SK-N-MC (cell line): ENCODE measurements at regions not wholly inside any gene's neighbourhood (a gene's known extent, or its start where the extent isn't known, plus 50 kb on each side); places are given as distances from the start of the nearest gene placed in this dataset.
"Not testable (repeated sequence)": the region's sequence is repeated elsewhere in the genome, so short reads cannot be mapped to it uniquely, and the experiment has no call there.

Experiments used
- DNase-seq: peaks from one replicate; pipeline ENCODE4 v3.0.0-alpha.2; 2011; ENCODE audit warnings: low read depth, low spot score
- H3K27ac ChIP-seq: fragments of 200-600 bp; sonication (generic); 2 replicates; pipeline ENCODE4 v1.5.1; 2016; ENCODE audit warnings: mixed run types
- H3K36me3 ChIP-seq: fragments of 200-600 bp; sonication (generic); 2 replicates; pipeline ENCODE4 v1.6.1; 2017; ENCODE audit warnings: antibody characterized with exemption, low read length, mixed read lengths; ENCODE audit not compliant: insufficient read depth
- H3K4me3 ChIP-seq: fragments of 200-600 bp; sonication (generic); 2 replicates; pipeline ENCODE4 v1.5.1; 2016
- H3K9ac ChIP-seq: fragments of 200-600 bp; sonication (generic); 2 replicates; pipeline ENCODE4 v1.8.0; 2017; ENCODE audit warnings: mixed run types, mixed read lengths; ENCODE audit not compliant: insufficient read length
- H3K9me3 ChIP-seq: fragments of 200-600 bp; sonication (generic); 2 replicates; pipeline ENCODE4 v1.6.1; 2017; ENCODE audit warnings: low read depth, mild to moderate bottlenecking, antibody characterized with exemption, low read length, moderate library complexity, mixed read lengths
- EZH2 ChIP-seq: fragments of 200-600 bp; sonication (generic); IDR thresholded peaks from one replicate; pipeline ENCODE4 v1.6.1; 2017; ENCODE audit warnings: antibody characterized with exemption
- FOXP2 ChIP-seq: optimal IDR thresholded peaks from 2 replicates; pipeline ENCODE3; 2011; ENCODE audit warnings: mild to moderate bottlenecking, moderate library complexity; ENCODE audit not compliant: insufficient read depth; ENCODE audit errors: extremely low read length, control extremely low read depth
- POLR2AphosphoS5 ChIP-seq: IDR thresholded peaks from 2 replicates; pipeline ENCODE4 v1.6.1; 2012; ENCODE audit warnings: mild to moderate bottlenecking, low read depth, low read length, borderline replicate concordance

DNA sequence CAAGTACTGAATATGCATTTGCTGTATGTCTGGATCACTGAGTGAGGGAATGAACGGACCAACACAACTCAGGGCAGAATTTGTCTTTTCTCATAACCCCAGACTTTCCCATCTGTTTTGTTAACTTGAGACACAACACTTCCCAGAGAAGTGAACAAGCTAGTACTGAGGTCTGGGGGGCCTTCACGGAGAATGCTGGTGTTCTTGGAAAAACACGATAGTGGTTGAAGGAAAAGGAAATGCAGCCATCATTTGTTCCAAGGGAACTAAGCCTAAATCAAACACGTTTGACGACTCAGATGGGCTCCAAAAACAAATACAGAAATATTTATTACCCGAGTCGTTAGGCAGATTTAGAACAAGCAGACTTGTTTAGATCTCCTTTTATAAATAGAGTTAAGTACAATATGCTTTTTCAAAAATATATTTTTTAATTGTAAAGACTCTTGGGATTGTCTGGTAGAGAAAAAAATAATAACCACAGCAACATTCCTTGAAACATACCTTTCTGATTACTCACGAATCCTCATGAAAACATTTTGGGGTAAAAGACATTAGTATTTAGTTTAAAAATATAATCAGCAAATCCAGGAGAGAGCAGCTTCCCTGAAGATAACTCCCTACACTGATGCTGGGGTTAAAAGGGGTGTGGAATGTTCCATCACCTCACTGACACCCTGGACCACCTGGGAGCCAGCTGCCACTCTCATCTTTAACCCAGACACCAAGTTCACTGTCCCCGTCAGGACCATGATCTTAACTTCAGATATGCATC, 427.7 kb upstream of the RUNX1 start:
- Histone ChIP-seq H3K36me3 (no peaks in the 10 kb centered on the region), H3K4me3 (no peak overlapping the region), H3K27ac (no peak overlapping the region), H3K9me3 (no peaks in the 10 kb centered on the region), H3K9ac (no peak overlapping the region)
- TF ChIP-seq POLR2AphosphoS5 (no peak), EZH2 (no peak)
- DNase-seq, result no peak

DNA sequence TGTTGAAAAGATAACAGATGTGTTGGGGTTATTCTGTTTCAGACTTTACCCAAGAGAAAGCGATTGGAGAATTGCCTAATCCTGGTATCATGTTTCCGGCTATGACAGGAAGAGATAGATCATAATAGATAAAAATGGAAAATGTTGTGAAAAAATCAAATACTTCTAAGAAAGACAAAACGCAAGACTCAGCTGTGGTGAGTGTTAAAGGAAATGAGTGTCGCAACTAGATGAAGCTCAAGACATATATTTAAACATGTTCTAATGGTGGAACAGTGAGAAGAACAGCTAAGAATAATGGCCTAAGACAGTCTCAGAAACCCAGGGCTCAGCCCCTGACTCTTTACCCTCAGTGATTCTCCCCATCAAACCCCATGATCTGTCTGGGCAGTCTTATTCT, 426.7 kb upstream of the RUNX1 start:
- peak; percentile 1 for DNase-seq
- Histone ChIP-seq H3K27ac (no peak overlapping the region), H3K9me3 (no peaks in the 10 kb centered on the region), H3K36me3 (no peaks in the 10 kb centered on the region), H3K9ac (no peak overlapping the region), H3K4me3 (no peak overlapping the region)
- TF ChIP-seq EZH2 (no peak), POLR2AphosphoS5 (no peak), FOXP2 (no peak)

DNA sequence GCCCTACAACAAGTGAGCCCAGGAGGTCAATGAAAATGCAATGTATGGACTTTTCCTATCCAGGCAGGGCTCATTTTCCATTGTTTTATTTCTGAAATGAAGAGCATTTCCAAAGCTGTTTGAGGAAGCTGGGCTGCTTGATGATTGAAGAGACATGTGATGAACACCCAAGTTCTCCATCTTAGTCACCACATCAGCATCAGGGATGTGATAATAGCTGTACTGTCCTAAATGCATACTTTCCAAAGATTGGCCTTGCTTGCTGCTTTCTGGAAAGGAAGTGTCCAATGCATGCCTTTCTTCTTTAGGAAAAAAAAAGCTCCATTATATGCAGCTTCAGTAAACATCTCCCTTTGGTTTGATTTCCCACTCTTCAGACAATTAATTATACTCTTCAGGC, 425.9 kb upstream of the RUNX1 start:
- no peak for DNase-seq
- Histone ChIP-seq H3K4me3 (no peak overlapping the region), H3K9ac (no peak overlapping the region), H3K27ac (no peak overlapping the region), H3K9me3 (no peaks in the 10 kb centered on the region), H3K36me3 (no peaks in the 10 kb centered on the region)
- TF ChIP-seq EZH2, result no peak
- no peak for TF ChIP-seq FOXP2
- no peak for TF ChIP-seq POLR2AphosphoS5

DNA sequence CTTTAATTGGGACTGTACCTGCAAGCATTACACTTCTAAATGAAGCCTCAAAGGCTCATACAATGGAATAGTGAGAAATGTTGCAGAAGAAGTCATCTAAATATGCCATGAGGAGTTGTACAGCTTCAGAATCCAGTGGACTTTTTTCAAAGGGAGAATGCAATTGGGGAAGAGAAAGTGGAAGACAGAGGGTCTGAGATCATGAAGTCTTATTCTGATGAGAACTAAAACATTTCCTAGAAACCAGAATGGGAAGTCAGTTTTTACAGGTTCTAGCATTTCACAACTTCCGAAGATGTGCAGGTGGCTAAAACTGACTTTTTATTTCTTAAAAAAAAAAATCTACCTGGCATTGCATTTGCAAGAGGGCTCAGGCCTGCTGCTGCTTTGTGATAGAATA, 424.4 kb upstream of the RUNX1 start:
- no peaks in the 10 kb centered on the region for H3K9me3 ChIP-seq
- no peak for DNase-seq

DNA sequence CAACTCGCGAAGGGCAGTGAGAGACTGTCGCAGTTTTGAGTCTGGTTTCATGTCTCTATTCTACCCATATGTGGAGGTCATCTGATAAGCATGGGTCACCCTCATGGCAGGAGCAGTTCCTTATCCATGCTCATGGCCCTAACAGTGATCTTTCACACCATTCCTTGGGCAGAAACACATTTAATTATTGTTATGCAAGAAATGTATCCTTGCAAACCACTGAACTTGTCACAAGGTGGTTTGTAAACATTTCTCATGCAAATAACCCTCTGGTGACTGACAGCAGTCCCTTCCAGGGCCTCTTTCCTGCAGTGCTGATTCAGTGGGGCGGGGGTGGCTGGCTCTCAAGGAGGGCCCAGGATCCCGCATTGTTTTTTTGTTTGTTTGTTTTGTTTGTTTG, 421.4 kb upstream of the RUNX1 start:
- no peak for DNase-seq
- TF ChIP-seq FOXP2, result no peak
- no peak for TF ChIP-seq EZH2
- no peak for TF ChIP-seq POLR2AphosphoS5
- Histone ChIP-seq H3K27ac (no peak overlapping the region), H3K9ac (no peak overlapping the region), H3K4me3 (no peak overlapping the region), H3K36me3 (no peaks in the 10 kb centered on the region), H3K9me3 (no peaks in the 10 kb centered on the region)

More for the DNA sequence above, 424.4 kb upstream of the RUNX1 start:
- Histone ChIP-seq H3K9ac (no peak overlapping the region), H3K36me3 (no peaks in the 10 kb centered on the region), H3K27ac (no peak overlapping the region), H3K4me3 (no peak overlapping the region)
- TF ChIP-seq POLR2AphosphoS5 (no peak), EZH2 (no peak), FOXP2 (no peak)

DNA sequence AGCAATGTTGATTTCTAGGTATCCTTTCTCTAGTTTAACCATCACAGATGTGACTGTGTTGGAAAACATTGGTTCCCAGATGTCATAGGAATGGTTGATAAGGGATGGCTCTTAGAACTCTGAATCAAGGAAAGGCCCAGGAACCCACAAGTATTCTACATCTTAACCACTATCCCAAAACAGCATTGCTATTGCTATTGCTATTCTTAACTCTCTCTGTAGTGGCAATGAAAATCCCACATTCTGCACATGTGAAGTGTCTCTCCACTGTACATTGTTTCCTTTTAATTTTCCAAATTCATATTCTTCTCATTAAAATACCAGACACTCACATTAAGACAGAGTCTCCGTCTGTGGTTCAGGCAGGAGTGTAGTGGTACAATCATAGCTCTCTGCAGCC, 420.4 kb upstream of the RUNX1 start:
- H3K27ac ChIP-seq, result no peak overlapping the region
- no peaks in the 10 kb centered on the region for H3K36me3 ChIP-seq
- no peak overlapping the region for H3K4me3 ChIP-seq
- H3K9me3 ChIP-seq, result no peaks in the 10 kb centered on the region
- TF ChIP-seq POLR2AphosphoS5, result no peak
- TF ChIP-seq FOXP2, result no peak
- no peak for TF ChIP-seq EZH2
- H3K9ac ChIP-seq, result no peak overlapping the region
- DNase-seq, result no peak

DNA sequence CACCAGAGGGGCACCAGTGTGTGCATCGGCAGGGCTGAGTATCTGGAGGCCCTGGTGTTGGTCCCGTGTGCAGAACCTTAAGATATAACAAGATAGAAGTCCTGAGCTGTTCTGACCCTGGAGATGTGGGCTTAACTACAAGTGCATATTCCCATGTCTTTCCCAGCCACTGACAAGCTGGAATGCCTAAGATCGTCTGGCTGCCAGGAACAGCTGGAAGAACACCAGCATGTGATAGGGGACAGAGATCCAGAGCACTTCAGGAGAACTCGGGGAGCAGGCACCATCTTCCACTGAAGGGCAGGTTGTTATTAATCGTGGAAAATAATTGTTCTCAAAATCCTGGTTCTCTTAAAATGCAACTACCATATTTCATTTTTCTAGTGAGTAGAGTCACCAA, 419.9 kb upstream of the RUNX1 start:
- DNase-seq, result no peak
- TF ChIP-seq FOXP2 (no peak), EZH2 (no peak), POLR2AphosphoS5 (no peak)
- Histone ChIP-seq H3K27ac (no peak overlapping the region), H3K36me3 (no peaks in the 10 kb centered on the region), H3K9me3 (no peaks in the 10 kb centered on the region), H3K9ac (no peak overlapping the region), H3K4me3 (no peak overlapping the region)

DNA sequence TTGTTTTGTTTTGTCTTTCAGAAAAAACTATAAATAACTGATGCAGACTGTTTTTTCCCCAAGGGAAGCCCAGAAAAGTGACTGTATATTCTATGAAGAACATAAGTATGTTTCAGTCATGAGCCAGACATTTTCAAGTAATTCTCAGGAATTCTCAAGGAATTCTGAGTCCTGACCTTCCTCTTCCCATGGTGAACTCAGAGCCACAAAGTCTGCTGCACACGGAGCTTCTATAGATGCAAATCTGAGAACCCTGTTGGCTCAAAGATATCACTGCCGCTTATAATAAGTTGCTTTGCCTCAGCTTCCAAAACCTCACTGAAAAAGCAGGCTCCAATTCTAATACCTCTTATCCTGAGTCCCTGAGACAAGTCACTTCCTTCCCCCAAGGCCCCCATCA, 418.5 kb upstream of the RUNX1 start:
- Histone ChIP-seq H3K36me3 (no peaks in the 10 kb centered on the region), H3K9ac (no peak overlapping the region), H3K9me3 (no peaks in the 10 kb centered on the region), H3K27ac (no peak overlapping the region), H3K4me3 (no peak overlapping the region)
- no peak for DNase-seq
- TF ChIP-seq FOXP2 (no peak), EZH2 (no peak), POLR2AphosphoS5 (no peak)

DNA sequence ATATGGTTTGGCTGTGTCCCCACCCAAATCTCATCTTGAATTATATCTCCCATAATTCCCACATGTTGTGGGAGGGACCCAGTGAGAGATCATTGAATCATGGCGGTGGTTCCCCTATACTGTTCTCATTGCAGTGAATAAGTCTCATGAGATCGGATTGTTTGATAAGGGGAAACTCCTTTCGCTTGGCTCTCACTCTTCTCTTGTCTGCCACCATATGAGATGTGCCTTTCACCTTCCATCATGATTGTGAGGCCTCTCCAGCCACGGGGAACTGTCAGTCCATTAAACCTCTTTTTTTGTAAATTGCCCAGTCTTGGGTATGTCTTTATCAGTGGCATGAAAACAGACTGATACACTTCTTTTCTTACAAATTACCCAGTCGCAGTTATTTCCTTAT, 417.6 kb upstream of the RUNX1 start:
- H3K9me3 ChIP-seq, H3K27ac ChIP-seq, H3K9ac ChIP-seq: not testable (repeated sequence)

More for the DNA sequence above, 417.6 kb upstream of the RUNX1 start:
- not testable (repeated sequence) for H3K36me3 ChIP-seq, DNase-seq, H3K4me3 ChIP-seq
